Spleen (tissue), 7 donors: ENCODE measurements at regions not wholly inside any gene's neighbourhood (a gene's known extent, or its start where the extent isn't known, plus 50 kb on each side); places are given as distances from the start of the nearest gene placed in this dataset.

Experiments used
- CTCF ChIP-seq, 11 experiments: fragments of 200-600 bp in 7 of 11; fragments of 450-650 bp in 4 of 11; sonication (generic) in 4 of 11; IDR thresholded peaks in 8 of 11; conservative IDR thresholded peaks in 3 of 11; 1 replicate in 7 of 11; 2 replicates in 4 of 11; pipeline versions ENCODE4 v1.4.0 to v1.8.0; 2016 to 2021; ENCODE audit warnings: antibody characterized with exemption in 11 of 11, inconsistent platforms in 4 of 11, mild to moderate bottlenecking in 1 of 11
- POLR2A ChIP-seq, 3 donors: fragments of 450-650 bp; IDR thresholded peaks; one replicate each; pipeline ENCODE4 v1.5.1; 2017; ENCODE audit warnings: antibody characterized with exemption in 3 of 3, mild to moderate bottlenecking in 1 of 3
- donor health status: DM: no; HTN: no; CAD: no; lungs with moderate emphysema.
- donor health status: DM: no; HTN: no; CAD: no.
- donor health status: DM: no; HTN: no; CAD: no.

GRCh38 chr5:73280386-73280785 is 107.4 kb downstream of the TMEM174 start:
- TF ChIP-seq CTCF (IDR thresholded peaks at IDR 0.05 in 8 of 11, conservative IDR thresholded peaks at IDR 0.05 in 3 of 11) = no peak
- no peak for TF ChIP-seq POLR2A (IDR thresholded peaks at IDR 0.05)
